ENCODE measurements at regions not wholly inside any gene's neighbourhood (a gene's known extent, or its start where the extent isn't known, plus 50 kb on each side); places are given as distances from the start of the nearest gene placed in this dataset.

GRCh38 chr2:239738159-239738558 is 287.0 kb downstream of the NDUFA10 start:
- H3K36me3 ChIP-seq (replicated peaks in 1 of 2; ENCODE audit: control insufficient read depth in 1 of 2, insufficient read depth in 2 of 2, low read length in 2 of 2): no peaks in the 10 kb centered on the region
- no peak overlapping the region for H3K4me3 ChIP-seq (replicated peaks in 1 of 3; ENCODE audit: low read depth in 2 of 3, low read length in 3 of 3)
- Mint-ChIP-seq H3K4me1 (no peaks in the 10 kb centered on the region), H3K27me3 (ENCODE audit: low read depth in 3 of 3) (peaks cover 4 to 7% (median 6%) of the 10 kb centered on the region in 3 donors), H3K36me3 (peaks cover 0 to 4% of the 10 kb centered on the region in 2 donors), H3K9me3 (peaks cover 14 to 21% (median 18%) of the 10 kb centered on the region in 7 donors), H3K27ac (no peak overlapping the region), H3K4me3 (no peak overlapping the region)
- H3K9ac ChIP-seq (ENCODE audit: insufficient read depth, low read length, poor library complexity, severe bottlenecking): no peak overlapping the region
- TF ChIP-seq CTCF (IDR thresholded peaks at IDR 0.05): no peak
- no peak for DNase-seq
- no peaks in the 10 kb centered on the region for H3K4me1 ChIP-seq (ENCODE audit: control insufficient read depth in 1 of 2, insufficient read depth in 2 of 2, low read length in 2 of 2)
- H3K27ac ChIP-seq (ENCODE audit: low read depth in 1 of 2, low read length in 2 of 2): no peak overlapping the region
- peaks cover 13 to 21% of the 10 kb centered on the region in 2 donors for H3K9me3 ChIP-seq (replicated peaks in 1 of 2; ENCODE audit: control insufficient read depth in 1 of 2, insufficient read depth in 1 of 2, low read length in 2 of 2)
- intact Hi-C loops (cut with micrococcal nuclease): no loop called here
- H3K4me2 ChIP-seq (replicated peaks; ENCODE audit: extremely low read depth, low read length, poor library complexity, severe bottlenecking): no peak overlapping the region
- no peaks in the 10 kb centered on the region for H3K79me2 ChIP-seq (ENCODE audit: insufficient read depth, low read length)
- H3K27me3 ChIP-seq (ENCODE audit: control insufficient read depth in 2 of 2, insufficient read depth in 2 of 2, low read length in 2 of 2): peaks cover 0 to 12% of the 10 kb centered on the region in 2 donors
- H2AFZ ChIP-seq (ENCODE audit: insufficient read depth, low read depth, low read length, poor library complexity, severe bottlenecking): no peak overlapping the region
- no peaks in the 10 kb centered on the region for H4K20me1 ChIP-seq (ENCODE audit: insufficient read depth, low read length)
- 64% methylated on average over 7 of the region's 19 CpGs for WGBS (ENCODE audit: insufficient coverage)

- H4K20me1 ChIP-seq (ENCODE audit: insufficient read depth, low read length): no peaks in the 10 kb centered on the region
- H3K4me3 ChIP-seq (replicated peaks in 1 of 3; ENCODE audit: low read depth in 2 of 3, low read length in 3 of 3): no peak overlapping the region
- WGBS (ENCODE audit: insufficient coverage): 80% methylated on average over 1 of the region's 10 CpGs
- no peak for TF ChIP-seq CTCF (IDR thresholded peaks at IDR 0.05)
- no peak overlapping the region for H2AFZ ChIP-seq (ENCODE audit: insufficient read depth, low read depth, low read length, poor library complexity, severe bottlenecking)
- H3K79me2 ChIP-seq (ENCODE audit: insufficient read depth, low read length): no peaks in the 10 kb centered on the region
- intact Hi-C loops (cut with micrococcal nuclease): no loop called here
- H3K9me3 ChIP-seq (replicated peaks in 1 of 2; ENCODE audit: control insufficient read depth in 1 of 2, insufficient read depth in 1 of 2, low read length in 2 of 2): peaks cover 13 to 27% of the 10 kb centered on the region in 2 donors
- H3K9ac ChIP-seq (ENCODE audit: insufficient read depth, low read length, poor library complexity, severe bottlenecking): no peak overlapping the region
- Mint-ChIP-seq H3K9me3 (peaks cover 17 to 26% (median 20%) of the 10 kb centered on the region in 7 donors), H3K27ac (no peak overlapping the region), H3K4me1 (no peaks in the 10 kb centered on the region), H3K36me3 (peaks cover 0 to 4% of the 10 kb centered on the region in 2 donors), H3K4me3 (no peak overlapping the region), H3K27me3 (ENCODE audit: low read depth in 3 of 3) (peaks cover 2 to 9% (median 5%) of the 10 kb centered on the region in 3 donors)
- H3K4me2 ChIP-seq (replicated peaks; ENCODE audit: extremely low read depth, low read length, poor library complexity, severe bottlenecking): no peak overlapping the region
- H3K4me1 ChIP-seq (ENCODE audit: control insufficient read depth in 1 of 2, insufficient read depth in 2 of 2, low read length in 2 of 2): no peaks in the 10 kb centered on the region
- no peak overlapping the region for H3K27ac ChIP-seq (ENCODE audit: low read depth in 1 of 2, low read length in 2 of 2)
- DNase-seq: no peak
- H3K36me3 ChIP-seq (replicated peaks in 1 of 2; ENCODE audit: control insufficient read depth in 1 of 2, insufficient read depth in 2 of 2, low read length in 2 of 2): no peaks in the 10 kb centered on the region
- H3K27me3 ChIP-seq (ENCODE audit: control insufficient read depth in 2 of 2, insufficient read depth in 2 of 2, low read length in 2 of 2): peaks cover 0 to 12% of the 10 kb centered on the region in 2 donors
Measured at GRCh38 chr2:239737144-239737463, 288.0 kb downstream of the NDUFA10 start.
